WERI-Rb-1 (cell line): ENCODE measurements at regions not wholly inside any gene's neighbourhood (a gene's known extent, or its start where the extent isn't known, plus 50 kb on each side); places are given as distances from the start of the nearest gene placed in this dataset.
"Not testable (repeated sequence)": the region's sequence is repeated elsewhere in the genome, so short reads cannot be mapped to it uniquely, and the experiment has no call there.

Experiments used
- DNase-seq: peaks from one replicate; pipeline ENCODE4 v3.0.0-alpha.2; 2020
- H3K27ac ChIP-seq: fragments of 250-450 bp; sonication (Bioruptor Pico); 2 replicates; pipeline ENCODE4 v1.5.1; 2020; ENCODE audit warnings: mild to moderate bottlenecking, moderate library complexity
- H3K27me3 ChIP-seq: fragments of 250-450 bp; sonication (Bioruptor Pico); 2 replicates; pipeline ENCODE4 v1.5.1; 2021; ENCODE audit warnings: mild to moderate bottlenecking, low read depth, moderate library complexity; ENCODE audit not compliant: insufficient read depth, severe bottlenecking
- H3K36me3 ChIP-seq: fragments of 250-450 bp; sonication (Bioruptor Pico); 2 replicates; pipeline ENCODE4 v1.5.1; 2020; ENCODE audit warnings: mild to moderate bottlenecking, moderate library complexity
- H3K4me3 ChIP-seq: 2 replicates; pipeline ENCODE4 v1.5.1; 2011; ENCODE audit warnings: low read depth, mild to moderate bottlenecking, control low read depth, low read length
- H3K9me3 ChIP-seq: fragments of 250-450 bp; sonication (Bioruptor Pico); 2 replicates; pipeline ENCODE4 v1.5.1; 2021; ENCODE audit warnings: mild to moderate bottlenecking, moderate library complexity; ENCODE audit not compliant: severe bottlenecking
- CTCF ChIP-seq: IDR thresholded peaks from 2 replicates; pipeline ENCODE4 v1.5.1; 2011; ENCODE audit warnings: low read depth, mild to moderate bottlenecking, control low read depth, inconsistent platforms, low read length

- peaks cover 51% of the 10 kb centered on the region for H3K27me3 ChIP-seq
- no peaks in the 10 kb centered on the region for H3K9me3 ChIP-seq
- no peaks in the 10 kb centered on the region for H3K36me3 ChIP-seq
- no peak overlapping the region for H3K27ac ChIP-seq
- TF ChIP-seq CTCF: no peak
- H3K4me3 ChIP-seq: no peak overlapping the region
- no peak for DNase-seq
Measured at GRCh38 chr2:118423776-118424175, 335.5 kb downstream of the INSIG2 start.

GRCh38 chr2:118421648-118422047 is 333.4 kb downstream of the INSIG2 start:
- no peak for DNase-seq
- Histone ChIP-seq H3K27ac (no peak overlapping the region), H3K9me3 (no peaks in the 10 kb centered on the region), H3K36me3 (no peaks in the 10 kb centered on the region), H3K4me3 (no peak overlapping the region), H3K27me3 (peaks cover 47% of the 10 kb centered on the region)
- TF ChIP-seq CTCF: no peak

GRCh38 chr2:118417406-118418120 is 329.3 kb downstream of the INSIG2 start:
- no peaks in the 10 kb centered on the region for H3K36me3 ChIP-seq
- TF ChIP-seq CTCF: no peak
- H3K9me3 ChIP-seq: no peaks in the 10 kb centered on the region
- no peak for DNase-seq
- no peak overlapping the region for H3K4me3 ChIP-seq
- H3K27ac ChIP-seq: no peak overlapping the region
- peaks cover 20% of the 10 kb centered on the region for H3K27me3 ChIP-seq

GRCh38 chr2:118415186-118415585 is 326.9 kb downstream of the INSIG2 start:
- H3K36me3 ChIP-seq, H3K9me3 ChIP-seq, H3K27ac ChIP-seq, H3K4me3 ChIP-seq, DNase-seq: not testable (repeated sequence)
- H3K27me3 ChIP-seq: peaks cover 18% of the 10 kb centered on the region

GRCh38 chr2:118403658-118404451 is 315.6 kb downstream of the INSIG2 start:
- DNase-seq: no peak
- no peaks in the 10 kb centered on the region for H3K9me3 ChIP-seq
- H3K4me3 ChIP-seq: no peak overlapping the region
- no peak for TF ChIP-seq CTCF
- no peak overlapping the region for H3K27ac ChIP-seq
- H3K36me3 ChIP-seq: no peaks in the 10 kb centered on the region
- peaks cover 24% of the 10 kb centered on the region for H3K27me3 ChIP-seq

GRCh38 chr2:118388771-118389170 is 300.5 kb downstream of the INSIG2 start:
- Histone ChIP-seq H3K36me3 (no peaks in the 10 kb centered on the region), H3K27ac (no peak overlapping the region), H3K9me3 (no peaks in the 10 kb centered on the region), H3K27me3 (peaks cover 68% of the 10 kb centered on the region), H3K4me3 (no peak overlapping the region)
- no peak for DNase-seq
- TF ChIP-seq CTCF: no peak
